Hepatocyte (in vitro differentiated cells): ENCODE measurements at regions not wholly inside any gene's neighbourhood (a gene's known extent, or its start where the extent isn't known, plus 50 kb on each side); places are given as distances from the start of the nearest gene placed in this dataset.

ENCODE experiments used
- DNase-seq: peaks from one replicate; pipeline ENCODE4 v3.0.0-alpha.2; 2016; ENCODE audit warnings: low spot score
- H2AFZ ChIP-seq: fragments of 200-600 bp; sonication (generic); 2 replicates; pipeline ENCODE4 v1.6.0; 2016; ENCODE audit warnings: antibody characterized with exemption, mild to moderate bottlenecking
- H3K27ac ChIP-seq: fragments of 200-600 bp; sonication (generic); 2 replicates; pipeline ENCODE4 v1.5.1; 2016; ENCODE audit warnings: mild to moderate bottlenecking
- H3K27me3 ChIP-seq: fragments of 200-600 bp; sonication (generic); 2 replicates; pipeline ENCODE4 v1.6.1; 2016
- H3K36me3 ChIP-seq: fragments of 200-600 bp; sonication (generic); replicated peaks from 2 replicates; pipeline ENCODE4 v1.5.1; 2016; ENCODE audit warnings: low read depth; ENCODE audit not compliant: insufficient read depth
- H3K4me1 ChIP-seq: fragments of 200-600 bp; sonication (generic); 2 replicates; pipeline ENCODE4 v1.5.1; 2016; ENCODE audit warnings: mild to moderate bottlenecking, moderate library complexity; ENCODE audit not compliant: insufficient read depth
- H3K4me2 ChIP-seq: fragments of 200-600 bp; sonication (generic); 2 replicates; pipeline ENCODE4 v1.6.0; 2016
- H3K4me3 ChIP-seq: fragments of 200-600 bp; sonication (generic); 2 replicates; pipeline ENCODE4 v1.5.1; 2016; ENCODE audit warnings: mild to moderate bottlenecking
- H3K79me2 ChIP-seq: fragments of 200-600 bp; sonication (generic); 2 replicates; pipeline ENCODE4 v1.6.0; 2017; ENCODE audit warnings: mild to moderate bottlenecking
- H3K9me2 ChIP-seq: fragments of 200-600 bp; sonication (generic); replicated peaks from 2 replicates; pipeline ENCODE4 v1.6.0; 2017; ENCODE audit warnings: mild to moderate bottlenecking; ENCODE audit not compliant: insufficient read depth
- H3K9me3 ChIP-seq: fragments of 200-600 bp; sonication (generic); 2 replicates; pipeline ENCODE4 v1.5.1; 2016; ENCODE audit warnings: low read depth, mild to moderate bottlenecking
- H4K20me1 ChIP-seq: fragments of 200-600 bp; sonication (generic); 2 replicates; pipeline ENCODE4 v1.6.0; 2016; ENCODE audit warnings: mild to moderate bottlenecking; ENCODE audit not compliant: insufficient read depth, poor library complexity, severe bottlenecking
- EZH2 ChIP-seq: fragments of 200-600 bp; sonication (generic); IDR thresholded peaks from 2 replicates; pipeline ENCODE4 v1.6.1; 2016; ENCODE audit warnings: antibody characterized with exemption, mild to moderate bottlenecking, borderline replicate concordance
- EZH2phosphoT487 ChIP-seq: fragments of 200-600 bp; sonication (generic); IDR thresholded peaks from one replicate; pipeline ENCODE4 v1.6.1; 2018; ENCODE audit warnings: antibody characterized with exemption, mild to moderate bottlenecking, low read depth, moderate library complexity; ENCODE audit not compliant: unreplicated experiment, severe bottlenecking
- WGBS: methylation state at CpG from one replicate; pipeline ENCODE4 v1.1.6; 2016; ENCODE audit warnings: low lambda C conversion rate; ENCODE audit errors: missing lambda C conversion rate; 5-methylcytosine and 5-hydroxymethylcytosine counted together
- TF ChIP-seq, protein P1 (sequence below): fragments of 200-600 bp; sonication (generic); IDR thresholded peaks from 2 replicates; pipeline ENCODE4 v1.5.1; 2016; ENCODE audit warnings: antibody characterized with exemption, mild to moderate bottlenecking; ENCODE audit not compliant: poor library complexity

GRCh38 chr2:215755641-215756345 lies 257.6 kb downstream of the MREG start:
- H3K27me3 ChIP-seq = no peaks in the 10 kb centered on the region

GRCh38 chr2:215754546-215754945 lies 258.8 kb downstream of the MREG start:
- WGBS = 88% methylated on average over 3 of the region's 3 CpGs

More at GRCh38 chr2:215755641-215756345, 257.6 kb downstream of the MREG start:
- Histone ChIP-seq H3K4me2 (no peak overlapping the region), H3K36me3 (no peaks in the 10 kb centered on the region), H4K20me1 (no peaks in the 10 kb centered on the region), H3K4me3 (no peak overlapping the region), H3K27ac (no peak overlapping the region), H3K9me2 (no peaks in the 10 kb centered on the region), H3K79me2 (no peaks in the 10 kb centered on the region), H3K9me3 (no peaks in the 10 kb centered on the region), H2AFZ (no peak overlapping the region), H3K4me1 (no peaks in the 10 kb centered on the region)
- DNase-seq = no peak
- TF ChIP-seq, protein P1, sequence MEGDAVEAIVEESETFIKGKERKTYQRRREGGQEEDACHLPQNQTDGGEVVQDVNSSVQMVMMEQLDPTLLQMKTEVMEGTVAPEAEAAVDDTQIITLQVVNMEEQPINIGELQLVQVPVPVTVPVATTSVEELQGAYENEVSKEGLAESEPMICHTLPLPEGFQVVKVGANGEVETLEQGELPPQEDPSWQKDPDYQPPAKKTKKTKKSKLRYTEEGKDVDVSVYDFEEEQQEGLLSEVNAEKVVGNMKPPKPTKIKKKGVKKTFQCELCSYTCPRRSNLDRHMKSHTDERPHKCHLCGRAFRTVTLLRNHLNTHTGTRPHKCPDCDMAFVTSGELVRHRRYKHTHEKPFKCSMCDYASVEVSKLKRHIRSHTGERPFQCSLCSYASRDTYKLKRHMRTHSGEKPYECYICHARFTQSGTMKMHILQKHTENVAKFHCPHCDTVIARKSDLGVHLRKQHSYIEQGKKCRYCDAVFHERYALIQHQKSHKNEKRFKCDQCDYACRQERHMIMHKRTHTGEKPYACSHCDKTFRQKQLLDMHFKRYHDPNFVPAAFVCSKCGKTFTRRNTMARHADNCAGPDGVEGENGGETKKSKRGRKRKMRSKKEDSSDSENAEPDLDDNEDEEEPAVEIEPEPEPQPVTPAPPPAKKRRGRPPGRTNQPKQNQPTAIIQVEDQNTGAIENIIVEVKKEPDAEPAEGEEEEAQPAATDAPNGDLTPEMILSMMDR = no peak
- TF ChIP-seq EZH2phosphoT487 = no peak
- TF ChIP-seq EZH2 = no peak
- WGBS = 94% methylated on average over 4 of the region's 4 CpGs

DNA sequence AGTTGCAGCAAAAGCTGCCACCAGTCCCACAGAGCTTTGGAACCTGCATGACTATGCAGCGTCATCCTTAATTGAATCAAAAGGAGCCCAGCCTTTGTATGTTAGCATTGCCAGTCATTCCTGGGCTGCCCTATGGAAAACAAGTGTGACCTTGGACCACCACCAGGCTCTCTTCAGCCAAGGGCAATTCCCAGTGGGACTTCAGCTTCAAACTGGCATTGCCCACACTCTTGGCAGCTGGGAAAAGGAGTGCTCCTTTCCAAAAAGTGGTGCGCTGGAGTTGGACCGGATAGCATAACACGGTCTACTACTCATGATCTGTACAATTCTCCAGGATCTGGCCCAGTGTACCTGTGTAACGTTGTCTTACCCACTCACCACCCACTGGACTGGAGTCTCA lies 259.5 kb downstream of the MREG start:
- Histone ChIP-seq H3K36me3 (no peaks in the 10 kb centered on the region), H3K79me2 (no peaks in the 10 kb centered on the region), H3K27me3 (no peaks in the 10 kb centered on the region), H3K9me3 (no peaks in the 10 kb centered on the region), H3K9me2 (no peaks in the 10 kb centered on the region), H3K4me3 (no peak overlapping the region), H2AFZ (no peak overlapping the region), H4K20me1 (no peaks in the 10 kb centered on the region), H3K27ac (no peak overlapping the region), H3K4me1 (no peaks in the 10 kb centered on the region), H3K4me2 (no peak overlapping the region)
- TF ChIP-seq, protein P1 = no peak
- no peak for TF ChIP-seq EZH2
- no peak for TF ChIP-seq EZH2phosphoT487
- WGBS = 66% methylated on average over 5 of the region's 5 CpGs
- DNase-seq = no peak

More at GRCh38 chr2:215754546-215754945, 258.8 kb downstream of the MREG start:
- no peaks in the 10 kb centered on the region for H3K79me2 ChIP-seq
- TF ChIP-seq EZH2phosphoT487 = no peak
- no peak for TF ChIP-seq EZH2
- no peaks in the 10 kb centered on the region for H3K36me3 ChIP-seq
- H3K9me2 ChIP-seq = no peaks in the 10 kb centered on the region
- H3K4me3 ChIP-seq = no peak overlapping the region
- DNase-seq = no peak
- no peak overlapping the region for H2AFZ ChIP-seq
- no peaks in the 10 kb centered on the region for H3K27me3 ChIP-seq
- no peak overlapping the region for H3K27ac ChIP-seq
- no peaks in the 10 kb centered on the region for H4K20me1 ChIP-seq
- H3K4me2 ChIP-seq = no peak overlapping the region
- H3K9me3 ChIP-seq = no peaks in the 10 kb centered on the region
- H3K4me1 ChIP-seq = no peaks in the 10 kb centered on the region

DNA sequence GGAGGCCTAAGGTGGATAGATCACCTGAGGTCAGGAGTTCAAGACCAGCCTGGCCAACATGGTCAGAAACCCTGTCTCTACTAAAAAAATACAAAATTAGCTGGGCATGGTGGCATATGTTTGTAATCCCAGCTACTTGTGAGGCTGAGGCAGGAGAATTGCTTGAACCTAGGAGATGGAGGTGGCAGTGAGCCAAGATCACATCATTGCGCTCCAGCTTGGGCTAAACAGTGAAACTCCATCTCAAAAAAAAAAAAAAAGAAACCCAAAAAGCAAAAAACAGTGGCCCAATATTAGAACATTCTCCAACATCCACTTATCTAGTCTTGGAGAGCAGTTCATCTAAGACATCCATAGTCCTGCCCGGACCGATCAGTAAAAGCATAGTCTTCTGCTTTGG lies 260.4 kb downstream of the MREG start:
- H3K27me3 ChIP-seq = no peaks in the 10 kb centered on the region
- no peaks in the 10 kb centered on the region for H3K4me1 ChIP-seq
- WGBS = 94% methylated on average over 3 of the region's 3 CpGs
- DNase-seq = no peak
- no peak overlapping the region for H3K4me3 ChIP-seq
- H4K20me1 ChIP-seq = no peaks in the 10 kb centered on the region
- H3K79me2 ChIP-seq = no peaks in the 10 kb centered on the region
- TF ChIP-seq, protein P1 = no peak
- TF ChIP-seq EZH2phosphoT487 (no peak), EZH2 (no peak)
- no peaks in the 10 kb centered on the region for H3K36me3 ChIP-seq
- H3K9me2 ChIP-seq = no peaks in the 10 kb centered on the region
- H3K27ac ChIP-seq = no peak overlapping the region
- no peaks in the 10 kb centered on the region for H3K9me3 ChIP-seq
- no peak overlapping the region for H2AFZ ChIP-seq
- H3K4me2 ChIP-seq = no peak overlapping the region
